ENCODE measurements at regions not wholly inside any gene's neighbourhood (a gene's known extent, or its start where the extent isn't known, plus 50 kb on each side); places are given as distances from the start of the nearest gene placed in this dataset.
"Not testable (repeated sequence)": the region's sequence is repeated elsewhere in the genome, so short reads cannot be mapped to it uniquely, and the experiment has no call there.

DNA sequence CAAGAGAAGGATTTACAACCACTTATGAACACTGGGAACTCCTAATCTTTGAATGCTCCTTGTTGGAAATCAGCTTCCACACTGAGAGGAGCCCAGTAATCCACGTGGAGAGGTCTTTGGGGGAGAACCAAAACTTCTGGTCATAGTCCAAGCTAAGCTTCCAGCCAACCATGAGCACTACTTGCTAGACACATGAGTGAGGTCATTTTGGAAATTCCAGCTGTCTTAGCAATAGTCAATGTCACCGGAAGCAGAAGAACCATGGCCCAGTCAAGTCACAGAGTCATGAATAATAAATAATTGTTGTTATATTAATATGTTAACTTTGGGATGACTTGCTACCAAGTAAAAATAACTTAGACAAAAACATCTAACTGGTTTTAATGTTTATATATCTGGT, 324.9 kb upstream of the SGCG start:
- H3K9ac ChIP-seq (ENCODE audit: control insufficient read depth, extremely low read depth, insufficient read depth, low read length): no peak overlapping the region
- TF ChIP-seq, protein P1, sequence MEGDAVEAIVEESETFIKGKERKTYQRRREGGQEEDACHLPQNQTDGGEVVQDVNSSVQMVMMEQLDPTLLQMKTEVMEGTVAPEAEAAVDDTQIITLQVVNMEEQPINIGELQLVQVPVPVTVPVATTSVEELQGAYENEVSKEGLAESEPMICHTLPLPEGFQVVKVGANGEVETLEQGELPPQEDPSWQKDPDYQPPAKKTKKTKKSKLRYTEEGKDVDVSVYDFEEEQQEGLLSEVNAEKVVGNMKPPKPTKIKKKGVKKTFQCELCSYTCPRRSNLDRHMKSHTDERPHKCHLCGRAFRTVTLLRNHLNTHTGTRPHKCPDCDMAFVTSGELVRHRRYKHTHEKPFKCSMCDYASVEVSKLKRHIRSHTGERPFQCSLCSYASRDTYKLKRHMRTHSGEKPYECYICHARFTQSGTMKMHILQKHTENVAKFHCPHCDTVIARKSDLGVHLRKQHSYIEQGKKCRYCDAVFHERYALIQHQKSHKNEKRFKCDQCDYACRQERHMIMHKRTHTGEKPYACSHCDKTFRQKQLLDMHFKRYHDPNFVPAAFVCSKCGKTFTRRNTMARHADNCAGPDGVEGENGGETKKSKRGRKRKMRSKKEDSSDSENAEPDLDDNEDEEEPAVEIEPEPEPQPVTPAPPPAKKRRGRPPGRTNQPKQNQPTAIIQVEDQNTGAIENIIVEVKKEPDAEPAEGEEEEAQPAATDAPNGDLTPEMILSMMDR (optimal IDR thresholded peaks at IDR 0.05 in 1 of 3, IDR thresholded peaks at IDR 0.05 in 1 of 3, conservative IDR thresholded peaks at IDR 0.05 in 1 of 3; ENCODE audit: extremely low read depth in 1 of 3, insufficient read depth in 2 of 3, low read length in 3 of 3): no peak
- TF ChIP-seq EZH2 (IDR thresholded peaks at IDR 0.05; ENCODE audit: low read length): no peak
- no peak overlapping the region for H3K4me2 ChIP-seq (ENCODE audit: control insufficient read depth, extremely low read depth, insufficient read depth, low read depth, low read length)
- H3K9me3 ChIP-seq (ENCODE audit: control insufficient read depth, low read depth, low read length): no peaks in the 10 kb centered on the region
- no peaks in the 10 kb centered on the region for H3K9me1 ChIP-seq (ENCODE audit: control insufficient read depth, extremely low read depth, insufficient read depth, low read length)
- no peak overlapping the region for H3K27ac ChIP-seq (ENCODE audit: control insufficient read depth, insufficient read depth, low read length)
- dilution Hi-C loops (cut with MboI; ENCODE audit: extremely low pct_ligation_motif_present, low sequenced_read_pairs): no loop called here
- no peaks in the 10 kb centered on the region for H3K36me3 ChIP-seq (ENCODE audit: control insufficient read depth in 2 of 2, extremely low read depth in 1 of 2, insufficient read depth in 2 of 2, low read length in 2 of 2)
- no peaks in the 10 kb centered on the region for H3K27me3 ChIP-seq (ENCODE audit: control insufficient read depth, extremely low read depth, insufficient read depth, low read length)
- no peak overlapping the region for H2AFZ ChIP-seq (ENCODE audit: control insufficient read depth, low read length)
- no peak for DNase-seq (ENCODE audit: low read depth, low spot score)
- no peak for FAIRE-seq
- no peaks in the 10 kb centered on the region for H3K4me1 ChIP-seq (ENCODE audit: control insufficient read depth, extremely low read depth, insufficient read depth, low read length)
- no peak overlapping the region for H3K4me3 ChIP-seq (ENCODE audit: control insufficient read depth in 2 of 3, extremely low read depth in 1 of 3, insufficient read depth in 2 of 3, low read depth in 1 of 3, low read length in 3 of 3)
- H4K20me1 ChIP-seq (ENCODE audit: control insufficient read depth, extremely low read depth, insufficient read depth, low read length): no peaks in the 10 kb centered on the region
- H3K79me2 ChIP-seq (ENCODE audit: control insufficient read depth, insufficient read depth, low read length): no peaks in the 10 kb centered on the region

DNA sequence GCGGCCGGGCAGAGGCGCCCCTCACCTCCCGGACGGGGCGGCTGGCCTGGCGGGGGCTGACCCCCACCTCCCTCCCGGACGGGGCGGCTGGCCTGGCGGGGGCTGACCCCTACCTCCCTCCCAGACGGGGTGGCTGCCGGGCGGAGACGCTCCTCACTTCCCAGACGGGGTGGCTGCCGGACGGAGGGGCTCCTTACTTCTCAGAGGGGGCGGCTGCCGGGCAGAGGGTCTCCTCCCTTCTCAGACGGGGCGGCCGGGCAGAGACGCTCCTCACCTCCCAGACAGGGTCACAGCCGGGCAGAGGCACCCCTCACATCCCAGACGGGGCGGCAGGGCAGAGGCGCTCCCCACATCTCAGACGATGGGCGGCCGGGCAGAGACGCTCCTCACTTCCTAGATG, 321.8 kb upstream of the SGCG start:
- H3K27me3 ChIP-seq (ENCODE audit: control insufficient read depth, extremely low read depth, insufficient read depth, low read length); H3K4me3 ChIP-seq (ENCODE audit: control insufficient read depth in 2 of 3, extremely low read depth in 1 of 3, insufficient read depth in 2 of 3, low read depth in 1 of 3, low read length in 3 of 3); dilution Hi-C loops (cut with MboI; ENCODE audit: extremely low pct_ligation_motif_present, low sequenced_read_pairs); H2AFZ ChIP-seq (ENCODE audit: control insufficient read depth, low read length); H3K4me2 ChIP-seq (ENCODE audit: control insufficient read depth, extremely low read depth, insufficient read depth, low read depth, low read length); FAIRE-seq; H3K4me1 ChIP-seq (ENCODE audit: control insufficient read depth, extremely low read depth, insufficient read depth, low read length); H4K20me1 ChIP-seq (ENCODE audit: control insufficient read depth, extremely low read depth, insufficient read depth, low read length); H3K79me2 ChIP-seq (ENCODE audit: control insufficient read depth, insufficient read depth, low read length); H3K9ac ChIP-seq (ENCODE audit: control insufficient read depth, extremely low read depth, insufficient read depth, low read length); H3K27ac ChIP-seq (ENCODE audit: control insufficient read depth, insufficient read depth, low read length); DNase-seq (ENCODE audit: low read depth, low spot score); H3K36me3 ChIP-seq (ENCODE audit: control insufficient read depth in 2 of 2, extremely low read depth in 1 of 2, insufficient read depth in 2 of 2, low read length in 2 of 2); H3K9me3 ChIP-seq (ENCODE audit: control insufficient read depth, low read depth, low read length); H3K9me1 ChIP-seq (ENCODE audit: control insufficient read depth, extremely low read depth, insufficient read depth, low read length): not testable (repeated sequence)

DNA sequence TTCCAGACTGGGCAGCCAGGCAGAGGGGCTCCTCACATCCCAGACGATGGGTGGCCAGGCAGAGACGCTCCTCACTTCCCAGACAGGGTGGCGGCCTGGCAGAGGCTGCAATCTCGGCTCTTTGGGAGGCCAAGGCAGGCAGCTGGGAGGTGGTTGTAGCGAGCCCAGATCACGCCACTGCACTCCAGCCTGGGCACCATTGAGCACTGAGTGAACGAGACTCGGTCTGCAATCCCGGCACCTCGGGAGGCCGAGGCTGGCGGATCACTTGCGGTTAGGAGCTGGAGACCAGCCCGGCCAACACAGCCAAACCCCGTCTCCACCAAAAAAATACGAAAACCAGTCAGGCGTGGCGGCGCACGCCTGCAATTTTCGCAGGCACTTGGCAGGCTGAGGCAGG, 321.4 kb upstream of the SGCG start:
- H3K27ac ChIP-seq (ENCODE audit: control insufficient read depth, insufficient read depth, low read length); FAIRE-seq; dilution Hi-C loops (cut with MboI; ENCODE audit: extremely low pct_ligation_motif_present, low sequenced_read_pairs); H4K20me1 ChIP-seq (ENCODE audit: control insufficient read depth, extremely low read depth, insufficient read depth, low read length); H3K9me3 ChIP-seq (ENCODE audit: control insufficient read depth, low read depth, low read length); H3K9me1 ChIP-seq (ENCODE audit: control insufficient read depth, extremely low read depth, insufficient read depth, low read length); H2AFZ ChIP-seq (ENCODE audit: control insufficient read depth, low read length); DNase-seq (ENCODE audit: low read depth, low spot score); H3K79me2 ChIP-seq (ENCODE audit: control insufficient read depth, insufficient read depth, low read length); H3K9ac ChIP-seq (ENCODE audit: control insufficient read depth, extremely low read depth, insufficient read depth, low read length); H3K4me2 ChIP-seq (ENCODE audit: control insufficient read depth, extremely low read depth, insufficient read depth, low read depth, low read length); H3K4me3 ChIP-seq (ENCODE audit: control insufficient read depth in 2 of 3, extremely low read depth in 1 of 3, insufficient read depth in 2 of 3, low read depth in 1 of 3, low read length in 3 of 3); H3K4me1 ChIP-seq (ENCODE audit: control insufficient read depth, extremely low read depth, insufficient read depth, low read length); H3K27me3 ChIP-seq (ENCODE audit: control insufficient read depth, extremely low read depth, insufficient read depth, low read length); H3K36me3 ChIP-seq (ENCODE audit: control insufficient read depth in 2 of 2, extremely low read depth in 1 of 2, insufficient read depth in 2 of 2, low read length in 2 of 2): not testable (repeated sequence)

All from keratinocyte (primary cell).